ENCODE measurements at regions not wholly inside any gene's neighbourhood (a gene's known extent, or its start where the extent isn't known, plus 50 kb on each side); places are given as distances from the start of the nearest gene placed in this dataset.

DNA sequence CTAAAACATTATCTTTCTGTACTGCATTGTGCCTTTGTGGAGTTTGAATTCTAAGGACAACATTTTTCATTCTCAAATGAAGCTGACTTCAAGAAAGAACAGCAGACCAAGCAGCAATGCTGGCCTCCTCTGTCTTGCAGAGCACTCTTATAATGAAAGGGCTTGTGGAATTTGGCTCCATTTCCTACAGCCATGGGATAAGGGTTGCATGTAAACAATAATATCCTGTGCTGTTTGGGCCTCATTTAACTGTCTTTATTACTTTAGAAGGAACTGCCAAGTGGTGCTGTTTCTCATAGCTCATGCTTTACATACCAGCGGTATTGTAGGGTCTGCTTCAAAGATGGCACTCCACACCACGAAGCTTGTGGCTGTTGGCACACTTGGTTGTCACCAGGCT is 111.4 kb upstream of the EOLA2 start (continued):
- TF ChIP-seq E2F4 (CRISPR knock-in tag; IDR thresholded peaks at IDR 0.05; ENCODE audit: low read depth) (no peak), ZNF449 (CRISPR knock-in tag; IDR thresholded peaks at IDR 0.05) (no peak), KAT2B (IDR thresholded peaks at IDR 0.05; ENCODE audit: low read depth, low read length) (no peak), PTBP1 (IDR thresholded peaks at IDR 0.05; ENCODE audit: low read depth, low read length) (no peak), ZNF274 (IDR thresholded peaks at IDR 0.05; ENCODE audit: borderline replicate concordance, low read depth, low read length) (no peak), MYC (IDR thresholded peaks at IDR 0.05; ENCODE audit: low read depth, low read length) (no peak), MYC (CRISPR knock-in tag; IDR thresholded peaks at IDR 0.05; ENCODE audit: borderline replicate concordance, low read depth) (no peak), NEUROD1 (IDR thresholded peaks at IDR 0.05; ENCODE audit: borderline replicate concordance, low read depth, low read length, partially characterized antibody) (no peak), ARHGAP35 (IDR thresholded peaks at IDR 0.05; ENCODE audit: partially characterized antibody) (no peak)

DNA sequence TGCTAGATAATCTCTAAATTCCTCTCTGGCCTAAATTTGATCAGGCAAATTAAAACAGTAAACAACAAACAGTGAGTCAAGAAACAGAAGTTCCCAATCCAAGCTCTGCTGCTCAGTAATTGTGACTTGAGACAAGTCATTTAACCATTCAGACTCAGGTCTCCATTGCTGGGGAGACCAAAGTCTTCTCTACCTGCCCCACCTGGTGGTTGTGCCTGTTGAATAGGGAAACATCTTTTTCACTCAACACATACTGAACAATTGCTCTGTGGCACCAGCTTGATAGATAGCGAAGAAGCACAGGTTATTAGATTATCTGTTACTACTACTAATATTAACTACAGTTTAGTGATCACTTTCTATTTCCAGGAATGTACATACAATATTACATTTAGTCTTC is 112.1 kb upstream of the EOLA2 start:
- POLR2A ChIA-PET, result no interaction called here
- no peak overlapping the region for H3K27ac ChIP-seq (ENCODE audit: extremely low read depth, low read depth, low read length)
- CTCF ChIA-PET (ENCODE audit: low intra/inter-chr PET ratio), result no interaction called here
- H3K36me3 ChIP-seq (ENCODE audit: control insufficient read depth, insufficient read depth, low read length), result no peaks in the 10 kb centered on the region
- H3K9me1 ChIP-seq (ENCODE audit: control insufficient read depth, insufficient read depth, low read length), result no peaks in the 10 kb centered on the region
- no peak; the same call in 2 of the 3 replicates for ATAC-seq
- H3K4me2 ChIP-seq (ENCODE audit: insufficient read depth, low read length), result no peak overlapping the region
- no peaks in the 10 kb centered on the region for H3K27me3 ChIP-seq (ENCODE audit: control insufficient read depth in 2 of 2, insufficient read depth in 2 of 2, low read length in 2 of 2)
- no peaks in the 10 kb centered on the region for H3K4me1 ChIP-seq (replicated peaks in 1 of 2; ENCODE audit: control insufficient read depth in 2 of 2, insufficient read depth in 2 of 2, low read length in 2 of 2)
- H3K79me2 ChIP-seq (ENCODE audit: control insufficient read depth, insufficient read depth, low read length), result no peaks in the 10 kb centered on the region
- H4K20me1 ChIP-seq (replicated peaks; ENCODE audit: control insufficient read depth, insufficient read depth, low read length), result no peaks in the 10 kb centered on the region
- no peak overlapping the region for H2AFZ ChIP-seq (ENCODE audit: low read depth, low read length)
- in situ Hi-C loops (cut with MboI), result no loop called here
- H3K4me3 ChIP-seq, result no peak overlapping the region
- BruUV-seq (replicated peaks), result no TSS peak
- DNase-seq (ENCODE audit: extremely low read depth in 1 of 4, low spot score in 3 of 4), result peak in 2 of 4 experiments; percentile 4
- 0% methylated on average over 1 of the region's 1 CpG for WGBS (ENCODE audit: insufficient coverage, low coverage, missing lambda C conversion rate)
- no peaks in the 10 kb centered on the region for H3K9me3 ChIP-seq (replicated peaks; ENCODE audit: control insufficient read depth, insufficient read depth, low read depth, low read length)
- FAIRE-seq, result no peak
- intact Hi-C loops (cut with micrococcal nuclease), result no loop called here
- H3K9ac ChIP-seq (ENCODE audit: insufficient read depth in 1 of 2, low read depth in 2 of 2, low read length in 2 of 2), result no peak overlapping the region
- TF ChIP-seq E2F1 (CRISPR knock-in tag; IDR thresholded peaks at IDR 0.05) (no peak), PPARD (CRISPR knock-in tag; IDR thresholded peaks at IDR 0.05) (no peak), ZBTB1 (CRISPR knock-in tag; IDR thresholded peaks at IDR 0.05; ENCODE audit: borderline replicate concordance, low read depth) (no peak), BRCA1 (IDR thresholded peaks at IDR 0.05) (no peak), BRCA1 (CRISPR knock-in tag; IDR thresholded peaks at IDR 0.05) (no peak), SMC3 (conservative IDR thresholded peaks at IDR 0.05; ENCODE audit: insufficient read depth, low read depth, low read length) (0 out of 2 replicates have a peak, but pooled peaks have one; percentile 7), FOXM1 (IDR thresholded peaks at IDR 0.05; ENCODE audit: low read depth) (no peak), FOXM1 (CRISPR knock-in tag; IDR thresholded peaks at IDR 0.05; ENCODE audit: low read depth) (no peak)
- TF ChIP-seq, protein P1, sequence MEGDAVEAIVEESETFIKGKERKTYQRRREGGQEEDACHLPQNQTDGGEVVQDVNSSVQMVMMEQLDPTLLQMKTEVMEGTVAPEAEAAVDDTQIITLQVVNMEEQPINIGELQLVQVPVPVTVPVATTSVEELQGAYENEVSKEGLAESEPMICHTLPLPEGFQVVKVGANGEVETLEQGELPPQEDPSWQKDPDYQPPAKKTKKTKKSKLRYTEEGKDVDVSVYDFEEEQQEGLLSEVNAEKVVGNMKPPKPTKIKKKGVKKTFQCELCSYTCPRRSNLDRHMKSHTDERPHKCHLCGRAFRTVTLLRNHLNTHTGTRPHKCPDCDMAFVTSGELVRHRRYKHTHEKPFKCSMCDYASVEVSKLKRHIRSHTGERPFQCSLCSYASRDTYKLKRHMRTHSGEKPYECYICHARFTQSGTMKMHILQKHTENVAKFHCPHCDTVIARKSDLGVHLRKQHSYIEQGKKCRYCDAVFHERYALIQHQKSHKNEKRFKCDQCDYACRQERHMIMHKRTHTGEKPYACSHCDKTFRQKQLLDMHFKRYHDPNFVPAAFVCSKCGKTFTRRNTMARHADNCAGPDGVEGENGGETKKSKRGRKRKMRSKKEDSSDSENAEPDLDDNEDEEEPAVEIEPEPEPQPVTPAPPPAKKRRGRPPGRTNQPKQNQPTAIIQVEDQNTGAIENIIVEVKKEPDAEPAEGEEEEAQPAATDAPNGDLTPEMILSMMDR (IDR thresholded peaks at IDR 0.05 in 2 of 3, conservative IDR thresholded peaks at IDR 0.05 in 1 of 3; ENCODE audit: insufficient read depth in 2 of 3, low read depth in 1 of 3, low read length in 3 of 3), result peak in 2 of 3 experiments; percentile 17 to 27; a peak in 2 of 6 replicates

Measured in K562 (cell line).